ENCODE measurements at regions not wholly inside any gene's neighbourhood (a gene's known extent, or its start where the extent isn't known, plus 50 kb on each side); places are given as distances from the start of the nearest gene placed in this dataset.
"Not testable (repeated sequence)": the region's sequence is repeated elsewhere in the genome, so short reads cannot be mapped to it uniquely, and the experiment has no call there.

DNA sequence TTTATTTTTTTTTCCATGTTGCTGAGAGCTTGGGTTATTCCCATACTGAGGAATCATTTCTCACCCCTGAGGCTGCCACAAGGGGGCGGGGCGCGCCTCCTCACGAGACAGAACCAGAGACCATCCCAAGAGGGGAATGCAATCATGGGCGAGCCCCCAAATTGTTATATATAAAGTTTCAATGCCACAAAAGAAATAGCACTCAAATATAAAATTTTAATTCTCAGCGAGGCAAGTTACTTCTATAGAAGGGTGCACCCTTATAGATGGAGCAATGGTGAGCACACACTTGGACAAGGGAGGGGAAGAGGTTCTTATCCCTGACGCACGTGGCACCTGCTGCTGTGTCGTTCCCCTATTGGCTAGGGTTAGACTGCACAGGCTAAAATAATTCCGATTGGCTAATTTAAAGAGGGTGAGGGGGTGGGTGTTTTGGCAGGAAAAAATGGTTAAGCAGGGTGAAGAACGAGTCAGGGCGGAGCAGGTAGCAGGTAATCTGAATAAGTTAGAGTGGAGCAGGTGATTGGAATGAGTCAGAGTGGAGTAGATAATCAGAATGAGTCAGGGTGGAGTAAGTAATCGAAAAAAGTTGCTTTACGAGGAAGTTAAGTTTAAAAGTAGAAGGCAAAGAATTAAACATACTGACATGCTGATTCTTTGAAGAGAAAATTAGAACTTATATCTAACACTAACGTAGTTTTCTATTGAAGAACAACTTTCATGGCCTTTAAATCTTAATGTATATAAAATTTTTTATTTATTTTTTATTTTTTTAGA is 177.5 kb downstream of the MTCL1 start:
- peak; percentile 21 for DNase-seq
- in situ Hi-C loops (cut with HindIII; ENCODE audit: low pct_ligation_motif_present, low pct_unique_long_range_greater_than_20kb, low sequenced_read_pairs), result no loop called here

DNA sequence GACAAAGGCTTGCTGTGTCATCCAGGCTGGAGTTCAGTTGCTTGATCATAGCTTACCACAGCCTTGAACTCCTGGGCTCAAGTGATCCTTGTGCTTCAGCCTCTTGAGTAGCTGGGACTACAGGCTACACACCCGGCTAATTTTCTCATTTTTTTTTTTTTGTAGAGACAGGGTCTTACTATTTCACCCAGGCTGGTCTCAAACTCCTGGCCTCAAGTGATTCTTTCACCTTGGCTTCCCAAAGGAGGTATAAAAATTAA is 178.0 kb downstream of the MTCL1 start:
- in situ Hi-C loops (cut with HindIII; ENCODE audit: low pct_ligation_motif_present, low pct_unique_long_range_greater_than_20kb, low sequenced_read_pairs), result no loop called here
- DNase-seq, result no peak

DNA sequence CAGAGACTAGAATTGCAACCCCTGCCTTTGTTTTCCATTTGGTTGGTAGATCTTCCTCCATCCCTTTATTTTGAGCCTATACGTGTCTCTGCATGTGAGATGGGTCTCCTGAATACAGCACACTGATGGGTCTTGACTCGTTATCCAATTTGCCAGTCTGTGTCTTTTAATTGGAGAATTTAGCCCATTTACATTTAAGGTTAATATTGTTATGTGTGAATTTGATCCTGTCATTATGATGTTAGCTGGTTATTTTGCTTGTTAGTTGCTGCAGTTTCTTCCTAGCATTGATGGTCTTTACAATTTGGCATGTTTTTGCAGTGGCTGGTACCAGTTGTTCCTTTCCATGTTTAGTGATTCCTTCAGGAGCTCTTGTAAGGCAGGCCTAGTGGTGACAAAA is 182.5 kb downstream of the MTCL1 start:
- DNase-seq; in situ Hi-C loops (cut with HindIII; ENCODE audit: low pct_ligation_motif_present, low pct_unique_long_range_greater_than_20kb, low sequenced_read_pairs): not testable (repeated sequence)

DNA sequence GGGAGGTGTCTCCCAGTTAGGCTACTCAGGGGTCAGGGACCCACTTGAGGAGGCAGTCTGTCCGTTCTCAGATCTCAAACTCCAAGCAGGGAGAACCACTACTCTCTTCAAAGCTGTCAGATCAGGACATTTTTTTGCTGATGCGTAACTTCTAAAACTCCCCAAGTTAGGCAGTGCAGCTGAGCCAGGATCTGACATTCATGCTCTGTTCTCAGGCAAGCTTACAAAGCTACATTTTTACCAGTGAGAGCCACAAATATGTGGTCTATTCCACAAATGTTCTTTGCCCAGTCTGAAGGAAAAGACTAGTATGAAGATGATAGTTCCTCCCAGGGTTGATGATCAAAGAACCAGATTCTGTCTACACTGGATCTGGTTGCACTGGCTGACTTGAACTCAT is 184.1 kb downstream of the MTCL1 start:
- no peak for DNase-seq
- in situ Hi-C loops (cut with HindIII; ENCODE audit: low pct_ligation_motif_present, low pct_unique_long_range_greater_than_20kb, low sequenced_read_pairs), result no loop called here

DNA sequence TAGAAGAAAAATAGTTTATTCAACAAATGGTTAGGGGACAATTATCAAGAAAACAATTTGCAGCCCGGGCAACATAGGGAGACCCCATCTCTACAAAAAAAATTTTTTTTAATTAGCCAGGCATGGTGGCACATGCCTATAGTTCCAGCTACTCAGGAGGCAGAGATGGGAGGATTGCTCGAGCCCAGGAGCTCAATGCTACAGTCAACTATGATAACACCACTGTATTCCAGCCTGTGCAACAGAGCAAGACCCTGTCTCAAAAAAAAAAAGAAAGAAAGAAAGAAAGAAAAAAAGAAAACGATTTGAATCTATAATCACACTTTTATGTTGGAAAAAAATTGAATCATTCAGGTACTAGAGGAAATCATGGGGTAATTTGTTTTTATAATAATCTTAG is 185.1 kb downstream of the MTCL1 start:
- DNase-seq, result peak; percentile 55
- in situ Hi-C loops (cut with HindIII; ENCODE audit: low pct_ligation_motif_present, low pct_unique_long_range_greater_than_20kb, low sequenced_read_pairs), result not testable (repeated sequence)

DNA sequence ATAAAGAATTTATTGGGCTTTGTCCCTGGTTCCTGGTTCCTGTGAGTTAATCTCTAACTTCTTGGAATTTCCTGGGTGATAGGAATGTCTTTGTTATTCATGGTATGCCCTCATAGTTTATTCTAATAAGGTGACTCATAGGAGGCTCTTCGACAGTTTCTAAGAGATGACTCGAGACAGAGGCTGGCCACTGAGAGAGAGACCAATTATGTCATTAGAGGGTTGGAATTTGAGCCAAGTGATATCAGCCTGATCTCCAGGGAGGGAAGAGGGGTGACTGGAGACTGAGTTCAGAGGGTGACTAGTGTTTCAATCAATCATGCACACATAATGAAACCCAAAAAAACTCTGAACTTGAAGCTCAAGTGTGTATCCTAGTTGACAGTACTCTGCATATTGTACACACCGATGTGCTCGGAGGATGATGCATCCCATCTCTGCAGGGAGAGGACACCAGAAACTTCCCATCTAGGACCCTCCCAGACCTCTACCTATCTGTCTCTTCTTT is 185.7 kb downstream of the MTCL1 start:
- in situ Hi-C loops (cut with HindIII; ENCODE audit: low pct_ligation_motif_present, low pct_unique_long_range_greater_than_20kb, low sequenced_read_pairs), result no loop called here
- DNase-seq, result peak; percentile 99

DNA sequence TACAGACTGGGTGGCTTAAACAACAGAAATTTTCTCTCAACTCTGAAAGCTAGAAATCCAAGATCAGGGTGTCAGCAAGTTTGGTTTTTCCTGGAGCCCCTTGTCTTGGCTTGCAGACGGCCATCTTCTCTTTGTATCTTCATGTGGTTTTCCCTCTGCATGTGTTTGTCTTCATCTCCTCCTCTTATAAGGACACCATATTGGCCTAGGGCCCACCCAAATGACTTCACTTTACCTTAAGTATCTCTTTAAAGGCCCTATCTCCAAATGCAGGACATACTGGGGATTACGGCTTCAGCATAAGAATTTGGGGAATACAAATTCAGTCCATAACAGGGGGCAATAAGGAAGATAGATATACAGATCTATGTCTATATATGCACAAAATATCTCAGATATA is 187.9 kb downstream of the MTCL1 start:
- no peak for DNase-seq
- in situ Hi-C loops (cut with HindIII; ENCODE audit: low pct_ligation_motif_present, low pct_unique_long_range_greater_than_20kb, low sequenced_read_pairs), result no loop called here

DNA sequence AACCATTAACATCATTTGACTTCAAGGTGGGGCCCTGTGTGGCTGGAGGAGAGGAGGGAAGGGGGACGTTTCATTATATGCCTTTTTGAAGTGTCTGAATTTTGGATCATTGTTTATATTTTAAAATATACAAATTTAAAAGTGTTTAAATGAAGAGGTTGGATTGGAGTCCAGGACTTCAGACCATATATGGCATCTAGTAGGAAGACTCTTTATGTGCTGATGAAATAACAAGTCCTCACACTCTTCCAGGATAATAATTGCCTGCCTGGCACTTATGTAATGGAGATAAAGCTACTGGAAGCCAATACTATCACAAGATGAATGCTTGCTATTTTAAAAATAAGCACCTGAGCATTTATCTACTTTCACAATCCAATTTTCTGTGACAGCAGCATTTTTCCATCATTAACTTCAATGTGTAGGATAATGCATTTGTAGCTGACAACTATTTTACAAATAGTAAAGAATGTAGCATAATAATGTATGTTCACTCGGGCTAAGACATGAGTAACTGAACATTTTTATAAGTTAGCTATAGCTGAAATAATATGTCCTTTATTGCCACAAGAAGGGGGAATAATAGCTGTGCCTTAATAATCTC is 188.4 kb downstream of the MTCL1 start:
- DNase-seq, result no peak
- in situ Hi-C loops (cut with HindIII; ENCODE audit: low pct_ligation_motif_present, low pct_unique_long_range_greater_than_20kb, low sequenced_read_pairs), result no loop called here

DNA sequence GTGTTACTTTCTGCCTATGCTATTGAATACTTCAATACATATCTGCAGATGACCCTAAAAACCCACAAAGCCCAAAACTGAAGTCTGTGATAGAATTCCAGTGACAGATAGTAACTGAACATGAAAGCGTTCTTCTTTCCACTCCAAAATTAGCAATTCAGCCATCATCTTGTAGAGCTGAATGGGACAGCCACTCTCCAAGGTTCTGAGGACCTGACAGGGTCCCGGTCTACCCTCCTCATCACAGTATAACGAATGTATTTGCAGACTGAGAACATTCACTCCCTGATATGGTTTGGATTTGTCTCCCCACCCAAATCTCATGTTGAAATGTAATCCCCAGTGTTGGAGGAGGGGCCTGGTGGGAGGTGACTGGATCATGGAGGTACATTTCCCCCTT is 189.5 kb downstream of the MTCL1 start:
- in situ Hi-C loops (cut with HindIII; ENCODE audit: low pct_ligation_motif_present, low pct_unique_long_range_greater_than_20kb, low sequenced_read_pairs), result no loop called here

DNA sequence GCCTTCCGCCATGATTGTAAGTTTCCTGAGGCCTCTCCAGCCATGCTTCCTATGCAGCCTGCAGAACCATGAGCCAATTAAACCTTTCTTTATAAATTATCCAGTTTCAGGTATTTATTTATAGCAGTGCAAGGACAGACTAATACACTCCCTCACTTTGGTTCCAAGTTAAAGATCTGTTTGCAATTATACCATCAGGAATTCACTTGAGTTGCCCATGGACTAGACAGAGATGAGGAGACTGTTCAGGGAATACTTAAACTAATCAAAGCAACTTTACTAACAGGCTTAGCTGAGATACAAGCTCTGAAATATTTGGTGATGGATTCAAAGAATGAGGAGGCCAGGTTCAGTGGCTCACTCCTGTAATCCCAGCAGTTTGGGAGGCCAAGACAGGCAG is 190.0 kb downstream of the MTCL1 start:
- DNase-seq, result no peak
- in situ Hi-C loops (cut with HindIII; ENCODE audit: low pct_ligation_motif_present, low pct_unique_long_range_greater_than_20kb, low sequenced_read_pairs), result no loop called here

More for the DNA sequence above, 189.5 kb downstream of the MTCL1 start:
- DNase-seq, result no peak

DNA sequence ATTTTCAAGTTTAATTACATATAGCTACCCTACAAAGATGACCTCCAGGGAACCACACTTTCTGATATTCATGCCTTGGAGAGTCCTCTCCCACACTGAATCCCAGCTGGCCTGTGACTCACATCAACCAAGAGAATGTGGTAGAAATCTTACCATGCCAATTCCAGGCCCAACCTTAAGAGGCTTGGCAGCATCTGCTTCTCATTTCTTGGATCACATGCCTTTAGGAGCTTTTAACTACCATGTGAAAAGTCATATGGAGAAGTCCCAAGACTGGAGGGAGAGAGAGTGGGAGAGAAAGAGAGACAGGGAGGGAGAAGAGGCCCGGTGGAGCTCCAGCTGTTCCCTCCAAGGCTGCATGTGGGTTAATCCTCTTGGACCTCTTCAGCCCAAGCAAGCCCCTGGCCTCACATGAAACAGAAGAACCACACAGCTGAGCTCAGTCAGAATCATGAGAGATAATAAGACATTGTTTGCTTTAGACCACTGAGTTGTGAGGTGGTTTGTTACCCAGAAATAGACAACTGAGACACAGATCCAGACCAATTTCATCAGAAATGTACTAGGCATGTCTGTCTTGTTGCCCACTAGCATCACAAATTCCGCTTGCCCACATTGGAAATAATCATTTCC is 190.7 kb downstream of the MTCL1 start:
- in situ Hi-C loops (cut with HindIII; ENCODE audit: low pct_ligation_motif_present, low pct_unique_long_range_greater_than_20kb, low sequenced_read_pairs), result no loop called here
- peak; percentile 44 for DNase-seq

DNA sequence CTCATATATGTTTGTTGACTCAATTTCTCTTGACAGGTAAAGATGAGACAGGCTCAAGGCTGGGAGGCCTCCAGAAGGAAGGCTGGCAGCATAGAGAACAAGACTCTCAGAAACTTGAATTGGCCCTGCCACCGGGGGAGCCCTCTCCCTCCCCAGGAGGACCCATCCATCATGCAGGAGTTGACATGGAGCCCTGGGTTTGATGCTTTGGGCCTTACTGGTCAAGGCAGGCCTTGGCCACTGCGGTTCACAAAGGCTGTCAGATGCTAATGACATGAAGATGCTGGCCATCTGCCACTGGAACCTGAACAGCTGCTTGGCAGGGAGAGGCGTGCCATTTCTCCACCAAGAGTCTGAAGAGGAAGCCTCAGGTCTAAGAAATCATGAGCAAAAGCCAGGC is 193.6 kb downstream of the MTCL1 start:
- no peak for DNase-seq
- in situ Hi-C loops (cut with HindIII; ENCODE audit: low pct_ligation_motif_present, low pct_unique_long_range_greater_than_20kb, low sequenced_read_pairs), result no loop called here

DNA sequence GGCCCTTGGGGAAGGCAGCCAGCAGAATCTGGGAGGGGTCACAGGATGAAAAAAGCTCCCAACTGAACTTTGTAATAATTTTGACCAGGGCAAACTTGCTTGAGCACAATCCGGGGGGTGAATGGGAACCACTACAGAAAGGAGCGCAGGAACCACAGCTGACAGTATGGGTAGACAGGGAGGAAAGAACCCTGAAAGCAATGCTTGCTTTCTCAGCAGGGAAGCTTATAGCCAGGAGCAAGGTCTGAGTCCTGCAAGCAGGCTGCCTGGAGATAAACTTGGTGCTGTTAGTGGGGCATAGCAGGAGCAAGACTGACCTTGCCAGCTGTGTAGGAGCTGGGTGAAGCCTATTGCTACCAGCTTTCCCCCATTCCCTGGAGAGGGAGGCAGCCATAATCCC is 195.2 kb downstream of the MTCL1 start:
- DNase-seq, result no peak
- in situ Hi-C loops (cut with HindIII; ENCODE audit: low pct_ligation_motif_present, low pct_unique_long_range_greater_than_20kb, low sequenced_read_pairs), result no loop called here

DNA sequence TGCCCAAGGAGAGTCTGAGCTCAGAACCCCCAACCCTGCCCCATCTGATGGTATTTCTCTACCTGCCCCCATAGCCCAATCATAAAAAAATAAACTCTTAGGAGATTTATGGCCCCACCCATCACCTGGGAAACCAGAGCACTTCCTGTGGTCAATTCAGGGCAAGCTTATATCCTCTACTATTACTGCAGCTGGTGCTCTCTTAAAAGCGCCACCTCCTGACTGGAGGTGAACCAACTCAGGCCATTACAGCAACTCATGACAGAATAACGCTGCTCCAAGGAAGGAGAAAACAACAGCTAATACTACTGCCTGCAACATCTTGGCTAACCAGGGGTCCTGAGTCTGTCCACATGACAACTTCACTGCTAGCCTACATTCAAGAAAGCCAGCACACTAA is 195.7 kb downstream of the MTCL1 start:
- DNase-seq, result no peak
- in situ Hi-C loops (cut with HindIII; ENCODE audit: low pct_ligation_motif_present, low pct_unique_long_range_greater_than_20kb, low sequenced_read_pairs), result no loop called here

DNA sequence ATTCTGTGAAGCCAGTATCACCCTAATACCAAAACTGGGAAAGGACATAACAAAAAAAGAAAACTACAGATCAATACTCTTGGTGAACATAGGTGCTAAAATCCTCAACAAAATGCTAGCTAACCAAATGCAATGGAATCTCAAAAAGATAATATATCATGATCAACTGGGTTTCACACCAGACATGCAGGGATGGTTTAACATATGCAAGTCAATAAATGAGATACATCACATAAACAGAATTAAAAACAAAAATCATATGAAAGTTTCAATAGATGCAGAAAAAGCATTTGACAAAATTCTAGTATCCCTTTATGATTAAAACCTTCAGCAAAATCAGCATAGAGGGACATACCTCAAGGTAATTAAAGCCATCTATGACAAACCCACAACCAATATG is 198.2 kb upstream of the NDUFV2 start:
- in situ Hi-C loops (cut with HindIII; ENCODE audit: low pct_ligation_motif_present, low pct_unique_long_range_greater_than_20kb, low sequenced_read_pairs), result no loop called here
- no peak for DNase-seq

DNA sequence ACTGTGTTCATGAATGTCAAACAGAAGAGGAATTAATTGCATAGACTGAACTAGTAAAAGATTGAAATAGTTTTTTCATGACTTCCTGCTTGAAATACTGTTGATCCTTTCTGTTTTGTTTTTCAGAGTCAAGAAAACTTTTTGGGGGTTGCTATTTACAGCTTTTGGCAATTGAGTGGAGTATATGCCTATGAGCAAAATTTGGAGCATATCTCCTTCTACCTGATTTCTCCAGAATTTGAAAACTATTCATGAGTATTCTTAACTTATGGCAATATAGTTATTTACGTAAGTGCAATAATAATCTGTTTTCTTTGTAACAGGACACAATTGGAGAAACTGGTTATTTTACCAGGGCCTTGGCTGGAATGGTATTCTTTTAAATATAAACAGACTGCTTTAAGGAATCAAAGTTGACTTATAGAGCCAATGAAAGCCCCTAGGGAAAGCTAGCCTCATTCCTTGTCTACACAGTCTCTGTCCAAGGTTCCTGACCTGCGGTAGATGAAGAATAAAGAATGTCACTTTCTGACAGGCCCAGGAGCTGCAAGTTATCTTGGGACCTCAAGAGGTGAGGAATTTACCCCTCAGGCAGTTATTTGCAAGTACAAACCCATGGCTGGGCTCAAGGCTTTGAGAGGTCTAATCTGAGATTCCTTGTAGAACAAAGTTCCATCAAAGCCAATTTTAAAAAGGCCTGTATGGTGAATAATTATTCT is 193.5 kb upstream of the NDUFV2 start:
- in situ Hi-C loops (cut with HindIII; ENCODE audit: low pct_ligation_motif_present, low pct_unique_long_range_greater_than_20kb, low sequenced_read_pairs), result no loop called here

DNA sequence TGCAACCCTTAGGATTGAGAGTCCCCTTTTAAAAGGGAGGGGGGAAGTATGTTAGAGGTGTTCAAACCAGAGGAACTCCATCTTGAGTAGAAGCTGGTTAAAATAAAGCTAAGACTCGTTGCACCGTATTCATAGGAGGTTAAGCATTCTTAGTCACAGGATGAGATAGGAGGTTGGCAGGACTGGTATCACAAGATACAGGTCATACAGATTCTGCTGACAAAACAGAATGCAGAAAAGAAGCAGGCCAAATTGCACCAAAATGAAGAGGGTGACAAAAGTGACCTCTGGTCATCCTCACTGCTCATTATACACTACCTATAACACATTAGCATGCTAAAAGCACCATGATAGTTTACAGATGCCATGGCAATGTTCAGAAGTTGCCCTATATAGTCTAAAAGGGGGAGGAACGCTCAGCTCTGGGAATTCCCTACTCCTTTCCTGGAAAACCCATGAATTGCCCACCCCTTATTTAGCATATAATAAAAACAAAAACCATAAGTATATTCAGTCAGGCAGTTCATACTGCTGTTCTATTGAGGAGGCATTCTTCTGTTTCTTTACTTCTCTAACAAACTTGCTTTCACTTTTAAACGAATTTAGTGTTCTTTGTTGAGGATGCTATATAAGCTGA is 192.2 kb upstream of the NDUFV2 start:
- in situ Hi-C loops (cut with HindIII; ENCODE audit: low pct_ligation_motif_present, low pct_unique_long_range_greater_than_20kb, low sequenced_read_pairs), result no loop called here
- DNase-seq, result no peak

More for the DNA sequence above, 193.5 kb upstream of the NDUFV2 start:
- no peak for DNase-seq

DNA sequence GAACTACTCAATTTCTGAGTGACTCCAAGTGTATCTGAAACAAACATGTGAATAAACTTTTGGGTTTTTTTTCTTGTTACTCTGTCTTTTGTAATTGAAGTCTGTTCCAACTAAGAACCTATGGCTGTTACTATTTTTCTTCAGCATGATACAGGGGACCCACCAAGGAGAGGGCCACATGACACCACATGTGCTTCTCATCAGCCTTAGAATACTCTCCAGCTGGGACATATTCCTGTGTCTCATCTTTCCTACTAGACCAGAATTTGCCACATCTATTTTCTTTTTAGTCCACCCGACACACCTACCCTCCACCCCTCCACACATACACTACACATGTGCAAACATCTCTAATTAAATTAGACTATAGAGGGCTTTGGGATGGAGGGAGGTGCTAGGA is 191.7 kb upstream of the NDUFV2 start:
- in situ Hi-C loops (cut with HindIII; ENCODE audit: low pct_ligation_motif_present, low pct_unique_long_range_greater_than_20kb, low sequenced_read_pairs), result no loop called here
- no peak for DNase-seq

Data from ACHN (cell line).